BJ (cell line): ENCODE measurements at regions not wholly inside any gene's neighbourhood (a gene's known extent, or its start where the extent isn't known, plus 50 kb on each side); places are given as distances from the start of the nearest gene placed in this dataset.

Experiments
- CTCF ChIA-PET: fragments of 350-600 bp; formaldehyde crosslinking; extraction: SDS; loops from one replicate; lab custom pipeline; 2021; ENCODE audit warnings: antibody characterized with exemption, inconsistent platforms; lab: Yijun Ruan, JAX
- POLR2A ChIA-PET: fragments of 300-600 bp; sonication (Branson Sonifier 250); formaldehyde crosslinking; extraction: SDS; loops from one replicate; lab custom pipeline; 2021; ENCODE audit warnings: antibody characterized with exemption; lab: Charles Lee
- DNase-seq: peaks from one replicate; pipeline ENCODE4 v3.0.0-alpha.2; 2011; ENCODE audit warnings: low read depth
- H3K27me3 ChIP-seq: 2 replicates; pipeline ENCODE4 v1.6.0; 2011; ENCODE audit warnings: low read length; ENCODE audit not compliant: control insufficient read depth, insufficient read depth
- H3K36me3 ChIP-seq: 2 replicates; pipeline ENCODE4 v1.5.1; 2011; ENCODE audit warnings: low read length; ENCODE audit not compliant: control insufficient read depth, insufficient read depth
- H3K4me3 ChIP-seq: 2 replicates; pipeline ENCODE4 v1.5.1; 2011; ENCODE audit warnings: low read depth, mild to moderate bottlenecking, control low read depth, low read length
- TF ChIP-seq, protein P1 (sequence below): IDR thresholded peaks from 2 replicates; pipeline ENCODE4 v1.5.1; 2011; ENCODE audit warnings: low read depth, mild to moderate bottlenecking, control low read depth, inconsistent platforms, low read length, moderate library complexity; ENCODE audit not compliant: insufficient read depth

DNA sequence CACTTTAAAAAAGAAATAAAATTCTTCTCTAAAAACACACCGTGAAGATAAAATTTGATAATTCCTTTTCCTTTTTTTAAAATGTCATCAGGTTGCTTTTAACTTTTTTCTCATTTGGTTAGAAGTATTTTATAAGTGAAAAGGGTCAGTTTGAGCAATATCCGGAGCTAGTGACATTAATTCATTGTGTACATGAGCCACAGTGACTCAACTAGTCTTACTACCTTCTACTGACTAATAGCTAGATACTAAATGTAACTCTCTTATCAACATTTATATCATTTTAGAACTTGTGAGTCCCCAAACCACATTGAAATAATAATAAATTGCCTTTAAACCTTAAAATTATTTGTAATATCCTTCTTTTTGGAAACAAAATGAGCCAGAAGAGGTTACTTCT is 101.2 kb upstream of the ZBTB20 start:
- TF ChIP-seq, protein P1, sequence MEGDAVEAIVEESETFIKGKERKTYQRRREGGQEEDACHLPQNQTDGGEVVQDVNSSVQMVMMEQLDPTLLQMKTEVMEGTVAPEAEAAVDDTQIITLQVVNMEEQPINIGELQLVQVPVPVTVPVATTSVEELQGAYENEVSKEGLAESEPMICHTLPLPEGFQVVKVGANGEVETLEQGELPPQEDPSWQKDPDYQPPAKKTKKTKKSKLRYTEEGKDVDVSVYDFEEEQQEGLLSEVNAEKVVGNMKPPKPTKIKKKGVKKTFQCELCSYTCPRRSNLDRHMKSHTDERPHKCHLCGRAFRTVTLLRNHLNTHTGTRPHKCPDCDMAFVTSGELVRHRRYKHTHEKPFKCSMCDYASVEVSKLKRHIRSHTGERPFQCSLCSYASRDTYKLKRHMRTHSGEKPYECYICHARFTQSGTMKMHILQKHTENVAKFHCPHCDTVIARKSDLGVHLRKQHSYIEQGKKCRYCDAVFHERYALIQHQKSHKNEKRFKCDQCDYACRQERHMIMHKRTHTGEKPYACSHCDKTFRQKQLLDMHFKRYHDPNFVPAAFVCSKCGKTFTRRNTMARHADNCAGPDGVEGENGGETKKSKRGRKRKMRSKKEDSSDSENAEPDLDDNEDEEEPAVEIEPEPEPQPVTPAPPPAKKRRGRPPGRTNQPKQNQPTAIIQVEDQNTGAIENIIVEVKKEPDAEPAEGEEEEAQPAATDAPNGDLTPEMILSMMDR: no peak
- CTCF ChIA-PET: no interaction called here
- DNase-seq: no peak
- H3K27me3 ChIP-seq: no peaks in the 10 kb centered on the region
- POLR2A ChIA-PET: no interaction called here
- no peaks in the 10 kb centered on the region for H3K36me3 ChIP-seq
- H3K4me3 ChIP-seq: no peak overlapping the region

DNA sequence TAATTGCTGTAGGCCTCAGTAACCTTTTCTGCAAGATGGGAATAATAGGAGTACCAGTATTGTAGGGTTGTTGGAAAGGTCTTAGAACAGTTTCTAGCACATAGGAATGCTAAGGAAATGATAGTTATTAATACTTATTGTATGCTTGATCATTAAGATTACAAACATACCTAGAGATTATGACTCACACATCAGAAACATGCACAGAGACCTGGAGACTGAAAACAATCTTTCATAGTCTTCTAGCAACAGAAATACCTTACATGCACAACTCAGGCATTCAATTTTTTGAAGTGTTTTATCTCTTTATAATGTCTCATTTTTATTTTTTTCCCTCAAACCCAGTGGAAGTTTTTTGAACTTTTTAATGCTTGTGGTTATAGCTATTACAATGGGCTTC is 104.4 kb upstream of the ZBTB20 start:
- H3K36me3 ChIP-seq: no peaks in the 10 kb centered on the region
- TF ChIP-seq, protein P1: no peak
- POLR2A ChIA-PET: no interaction called here
- DNase-seq: no peak
- CTCF ChIA-PET: interaction anchor here (0.7 kb wide), 1 partner anchor 179 kb away, joined by 3 read pairs; no protein-coding TSS in a partner anchor
- no peak overlapping the region for H3K4me3 ChIP-seq
- H3K27me3 ChIP-seq: no peaks in the 10 kb centered on the region

DNA sequence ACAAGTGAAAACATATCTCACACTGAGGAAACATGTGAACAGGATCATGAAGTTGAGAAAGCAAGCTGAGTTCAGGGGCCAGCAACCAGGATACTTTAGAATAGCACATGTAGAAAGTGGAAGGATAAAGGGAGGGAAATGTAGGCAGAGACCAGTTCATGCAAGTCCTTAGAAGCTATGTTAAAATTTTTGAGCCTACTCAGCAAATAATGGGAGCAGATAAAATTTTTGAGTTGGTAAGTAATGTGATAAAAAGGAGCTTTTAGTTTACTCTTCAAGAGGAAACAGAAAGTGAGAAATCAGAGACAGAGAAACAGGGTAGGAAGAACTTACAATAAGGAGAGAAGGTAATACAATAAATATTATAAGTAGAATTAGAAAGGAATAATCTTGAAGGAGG is 105.6 kb upstream of the ZBTB20 start:
- TF ChIP-seq, protein P1: no peak
- no peak overlapping the region for H3K4me3 ChIP-seq
- H3K36me3 ChIP-seq: no peaks in the 10 kb centered on the region
- DNase-seq: no peak
- H3K27me3 ChIP-seq: no peaks in the 10 kb centered on the region
- ChIA-PET CTCF (interaction anchor here (0.8 to 1.7 kb wide), 2 partner anchors 12 to 98 kb away, joined by 3 to 7 read pairs; no protein-coding TSS in a partner anchor), POLR2A (no interaction called here)

DNA sequence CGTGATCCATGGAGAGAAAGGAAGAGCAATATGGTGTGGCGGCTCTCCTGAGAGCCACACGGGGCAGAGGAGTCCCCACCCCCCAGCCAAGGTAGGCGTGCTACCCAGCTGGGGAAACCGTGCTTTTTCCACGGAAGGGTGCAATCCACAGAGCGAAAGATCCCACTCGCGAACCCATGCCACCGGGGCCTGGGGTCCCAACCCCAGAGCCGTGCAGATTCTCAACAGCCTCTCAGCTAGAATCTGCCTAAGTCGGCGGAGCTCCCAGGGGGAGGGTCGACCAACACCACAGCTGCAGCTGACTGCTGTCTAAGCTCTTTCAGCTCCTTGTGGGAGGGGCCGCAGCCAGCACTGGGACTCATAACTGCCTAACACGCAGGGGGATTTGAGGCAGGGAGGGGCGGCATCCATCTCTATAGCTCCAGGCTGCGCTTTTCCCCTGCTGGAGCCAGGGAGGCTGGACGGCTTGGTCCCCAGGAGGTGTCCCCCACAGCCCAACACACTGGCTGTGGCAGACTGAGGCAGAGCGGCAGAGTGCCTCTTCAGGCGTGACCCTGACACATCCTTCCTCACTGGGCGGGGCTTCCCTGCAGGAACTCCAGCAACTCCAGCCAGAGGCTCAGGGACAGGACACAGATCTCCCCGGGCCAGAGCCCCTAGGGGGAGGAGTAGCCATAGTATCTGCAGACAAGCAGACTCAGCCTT is 107.6 kb upstream of the ZBTB20 start:
- no peaks in the 10 kb centered on the region for H3K27me3 ChIP-seq
- no peak overlapping the region for H3K4me3 ChIP-seq
- ChIA-PET CTCF (no interaction called here), POLR2A (no interaction called here)
- TF ChIP-seq, protein P1: no peak
- no peaks in the 10 kb centered on the region for H3K36me3 ChIP-seq
- no peak for DNase-seq

DNA sequence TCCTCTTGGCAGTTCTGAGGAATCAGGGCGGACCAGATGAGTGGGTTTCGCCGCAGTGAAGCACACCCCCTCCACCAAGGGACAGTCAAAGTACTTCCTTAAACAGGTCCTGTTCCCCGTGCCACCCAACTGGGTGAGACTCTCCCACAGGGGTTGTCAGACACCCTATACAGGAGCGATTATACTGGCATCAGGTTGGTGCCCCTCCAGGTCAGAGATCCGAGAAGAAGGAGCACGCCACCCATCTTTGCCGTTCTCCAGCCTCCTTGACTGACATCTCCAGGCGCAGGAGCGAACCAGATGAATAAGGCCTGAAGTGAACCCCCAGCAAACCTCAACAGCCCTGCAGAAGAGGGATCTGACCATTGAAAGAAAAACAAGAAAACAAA is 108.1 kb upstream of the ZBTB20 start:
- Histone ChIP-seq H3K4me3 (no peak overlapping the region), H3K36me3 (no peaks in the 10 kb centered on the region), H3K27me3 (no peaks in the 10 kb centered on the region)
- TF ChIP-seq, protein P1: no peak
- POLR2A ChIA-PET: no interaction called here
- CTCF ChIA-PET: no interaction called here
- DNase-seq: no peak
